ENCODE measurements at regions not wholly inside any gene's neighbourhood (a gene's known extent, or its start where the extent isn't known, plus 50 kb on each side); places are given as distances from the start of the nearest gene placed in this dataset.

DNA sequence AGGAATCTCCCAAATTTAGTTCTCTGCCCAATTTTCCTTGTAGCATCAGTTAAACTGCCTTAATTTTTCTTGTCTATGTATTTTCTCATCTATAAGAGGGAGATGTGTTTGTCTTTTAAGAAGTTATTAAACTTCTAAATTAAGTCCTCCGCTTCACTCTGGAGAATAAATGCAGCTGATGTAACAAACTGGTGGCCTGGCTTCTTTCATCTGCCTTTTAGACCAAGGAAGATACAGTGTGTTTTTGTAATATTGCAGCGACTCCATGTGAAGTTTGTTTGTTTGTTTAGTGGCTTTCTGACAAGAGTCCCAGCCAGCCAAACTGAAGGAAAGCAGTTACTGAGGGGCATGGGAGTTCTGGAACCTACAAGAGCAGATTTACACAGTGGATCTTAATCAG, 56.4 kb downstream of the KLF12 start:
- no peak for TF ChIP-seq ZNF558 (tag by site-specific recombination; IDR thresholded peaks at IDR 0.05)
- no peak for TF ChIP-seq ZNF366 (tag by site-specific recombination; conservative IDR thresholded peaks at IDR 0.05)
- TF ChIP-seq ZNF274 (IDR thresholded peaks at IDR 0.05; ENCODE audit: low read length), result no peak
- no peak for TF ChIP-seq ZNF274 (tag by site-specific recombination; IDR thresholded peaks at IDR 0.05; ENCODE audit: borderline replicate concordance)
- TF ChIP-seq, protein P1, sequence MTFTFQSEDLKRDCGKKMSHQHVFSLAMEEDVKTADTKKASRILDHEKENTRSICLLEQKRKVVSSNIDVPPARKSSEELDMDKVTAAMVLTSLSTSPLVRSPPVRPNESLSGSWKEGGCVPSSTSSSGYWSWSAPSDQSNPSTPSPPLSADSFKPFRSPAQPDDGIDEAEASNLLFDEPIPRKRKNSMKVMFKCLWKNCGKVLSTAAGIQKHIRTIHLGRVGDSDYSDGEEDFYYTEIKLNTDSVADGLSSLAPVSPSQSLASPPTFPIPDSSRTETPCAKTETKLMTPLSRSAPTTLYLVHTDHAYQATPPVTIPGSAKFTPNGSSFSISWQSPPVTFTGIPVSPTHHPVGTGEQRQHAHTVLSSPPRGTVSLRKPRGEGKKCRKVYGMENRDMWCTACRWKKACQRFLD (tag by site-specific recombination; IDR thresholded peaks at IDR 0.05), result no peak
- TF ChIP-seq ZNF785 (tag by site-specific recombination; IDR thresholded peaks at IDR 0.05), result no peak
- no peak for TF ChIP-seq ATF2 (tag by site-specific recombination; IDR thresholded peaks at IDR 0.05; ENCODE audit: low read depth)

Data from HEK293 (cell line).